GM18517 (cell line): ENCODE measurements at regions not wholly inside any gene's neighbourhood (a gene's known extent, or its start where the extent isn't known, plus 50 kb on each side); places are given as distances from the start of the nearest gene placed in this dataset.
"Not testable (repeated sequence)": the region's sequence is repeated elsewhere in the genome, so short reads cannot be mapped to it uniquely, and the experiment has no call there.

ENCODE experiments used
- ATAC-seq: cut with Tn5 transposase; IDR thresholded peaks from one replicate; pipeline ENCODE4 v1.9.1; 2021; ENCODE audit warnings: mild to moderate bottlenecking, moderate library complexity; ENCODE audit not compliant: unreplicated experiment

GRCh38 chr12:38157933-38158401 is 158.6 kb upstream of the ALG10B start:
- ATAC-seq = no peak

DNA sequence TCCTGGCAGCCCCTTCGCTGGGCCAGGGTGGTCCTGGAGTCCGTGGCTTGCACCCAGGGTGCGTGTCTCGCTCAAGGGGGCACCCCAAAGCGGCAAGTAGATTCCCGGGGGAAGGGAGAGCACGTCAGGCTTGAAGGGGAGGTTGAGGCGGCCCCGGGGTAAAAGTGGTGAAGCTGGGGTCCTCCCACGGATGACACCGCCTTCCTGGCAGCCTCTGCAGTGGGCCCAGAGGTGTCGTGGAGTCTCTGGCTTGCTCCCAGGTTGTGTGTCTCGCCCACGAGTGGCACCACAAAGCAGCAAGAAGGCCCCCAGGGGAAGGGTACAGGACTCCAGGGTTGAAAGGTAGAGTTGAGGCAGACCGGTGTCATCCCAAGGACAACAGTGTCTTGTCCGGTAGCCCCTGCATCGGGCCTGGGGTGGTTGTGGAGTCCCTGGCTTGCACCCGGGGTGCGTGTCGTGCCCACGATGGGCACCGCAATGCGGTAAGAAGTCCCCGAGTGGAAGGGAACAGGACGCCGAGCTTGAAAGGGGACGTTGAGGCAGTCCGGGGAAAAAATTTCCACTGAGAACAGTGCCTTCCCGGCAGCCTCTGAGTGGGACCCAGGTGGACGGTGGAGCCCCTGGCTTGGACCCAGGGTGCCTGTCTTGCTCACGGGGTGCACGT is 158.0 kb upstream of the ALG10B start:
- no peak for ATAC-seq

- ATAC-seq = no peak
Observed at GRCh38 chr12:38159092-38159551, 157.5 kb upstream of the ALG10B start.

DNA sequence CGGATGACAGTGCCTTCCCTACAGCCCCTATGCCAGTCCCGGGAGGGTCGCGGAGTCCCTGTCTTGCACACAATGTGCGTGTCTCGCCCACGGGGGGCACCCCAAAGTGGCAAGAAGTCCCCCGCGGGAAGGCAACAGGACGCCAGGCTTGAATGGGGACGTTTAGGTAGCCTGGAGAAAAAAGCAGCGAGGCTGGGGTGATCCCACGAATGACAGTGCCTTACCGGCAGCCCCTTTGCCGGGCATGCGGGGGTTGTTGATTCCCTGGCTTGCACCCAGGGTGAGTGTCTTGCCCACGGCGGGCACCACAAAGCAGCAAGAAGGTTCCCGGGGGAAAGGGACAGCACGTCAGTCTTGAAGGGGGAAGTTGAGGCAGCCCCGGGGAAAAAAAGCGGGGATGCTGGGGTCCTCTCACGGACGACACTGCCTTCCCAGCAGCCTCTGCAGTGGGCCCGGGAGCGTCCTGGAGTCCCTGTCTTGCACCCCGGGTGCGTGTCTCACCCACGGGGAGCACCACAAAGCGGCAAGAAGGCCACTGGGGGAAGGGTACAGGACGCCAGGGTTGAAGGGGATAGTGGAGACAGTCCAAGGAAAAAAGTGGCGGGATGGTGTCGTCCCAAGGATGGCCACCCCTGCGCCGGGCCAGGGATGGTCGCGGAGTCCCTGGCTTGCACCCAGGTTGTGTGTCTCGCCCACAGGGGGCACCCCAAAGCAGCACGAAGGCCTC is 156.8 kb upstream of the ALG10B start:
- ATAC-seq = no peak

- ATAC-seq = no peak
Observed at GRCh38 chr12:38160318-38161122, 156.1 kb upstream of the ALG10B start.

GRCh38 chr12:38161123-38162000 is 155.2 kb upstream of the ALG10B start:
- ATAC-seq = no peak

GRCh38 chr12:38162013-38162412 is 154.6 kb upstream of the ALG10B start:
- no peak for ATAC-seq

DNA sequence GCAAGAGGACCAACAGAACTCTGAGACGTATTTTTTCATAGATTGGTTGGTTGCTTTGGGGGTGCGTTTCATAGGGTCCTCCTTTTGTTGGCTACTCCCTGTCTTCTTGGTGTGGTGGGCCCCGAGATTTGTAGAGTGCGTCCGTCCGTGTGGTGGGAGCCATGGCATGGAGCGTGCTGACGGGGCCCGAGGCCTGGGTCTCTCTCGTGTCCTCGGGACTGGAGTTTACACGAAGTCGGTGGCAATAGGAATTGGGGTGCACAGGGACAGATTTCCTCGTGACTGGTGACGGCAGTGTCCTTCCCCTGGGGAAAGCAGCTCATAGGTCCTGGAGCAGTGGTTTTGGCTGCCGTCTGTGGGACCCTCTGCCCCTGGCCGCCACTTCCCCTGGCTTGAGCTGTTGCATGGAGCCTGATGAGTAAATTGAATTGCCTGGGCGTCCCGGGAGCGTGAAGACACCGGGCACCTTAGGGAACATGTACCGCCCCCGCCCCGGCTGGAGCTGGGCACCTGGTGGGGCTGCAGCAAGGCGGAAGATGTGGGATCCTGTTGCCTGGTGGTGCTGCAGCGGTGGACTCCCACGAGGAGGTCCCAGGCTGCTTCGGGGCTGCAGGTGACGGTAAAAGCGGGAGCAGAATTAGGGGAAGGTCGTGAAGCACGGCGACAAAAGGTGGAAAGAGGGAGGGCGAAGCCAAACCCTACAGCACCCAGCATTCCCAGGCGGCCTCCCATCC is 153.7 kb upstream of the ALG10B start:
- no peak for ATAC-seq

DNA sequence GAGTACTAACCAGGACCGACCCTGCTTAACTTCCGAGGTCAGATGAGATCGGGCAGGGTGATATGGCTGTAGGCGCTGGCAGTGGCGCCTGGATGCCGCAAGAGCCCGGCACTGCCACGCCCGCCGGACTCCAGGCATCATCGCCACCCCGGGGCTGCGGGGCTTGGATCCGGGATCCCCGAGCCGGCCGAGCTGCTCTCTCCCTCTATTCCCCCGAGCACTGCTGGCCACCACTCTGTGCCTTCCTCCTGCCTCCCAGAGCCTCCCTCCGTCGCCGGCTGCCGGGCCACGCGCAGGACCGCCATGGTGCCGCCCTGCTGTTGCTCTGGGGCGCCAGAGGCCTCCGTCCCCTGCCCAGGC is 153.2 kb upstream of the ALG10B start:
- no peak for ATAC-seq

- ATAC-seq = no peak
Observed at GRCh38 chr12:38166225-38166624, 150.3 kb upstream of the ALG10B start.

DNA sequence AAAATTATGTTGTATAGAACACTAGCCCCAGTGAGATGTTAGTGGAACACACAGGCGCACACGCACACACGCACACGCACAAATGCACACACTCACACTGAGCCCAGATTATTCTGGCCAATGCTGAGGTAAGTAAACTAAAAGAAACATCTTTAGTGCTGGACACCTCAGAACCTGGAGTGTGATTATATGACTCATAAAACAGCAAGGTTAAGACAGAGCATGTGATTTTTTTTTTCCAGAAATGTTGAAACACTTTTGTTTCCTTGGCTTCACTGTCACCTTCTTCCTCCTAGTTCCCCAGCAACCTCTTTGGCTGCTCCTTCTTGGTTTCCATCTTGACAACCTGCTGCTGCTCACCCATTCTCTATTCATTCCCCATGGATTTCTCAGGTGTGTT is 141.0 kb upstream of the ALG10B start:
- no peak for ATAC-seq

- not testable (repeated sequence) for ATAC-seq
Observed at GRCh38 chr12:38183617-38184016, 133.0 kb upstream of the ALG10B start.

- ATAC-seq = not testable (repeated sequence)
Observed at GRCh38 chr12:38197286-38197685, 119.3 kb upstream of the ALG10B start.

- ATAC-seq = no peak
Observed at GRCh38 chr12:38201461-38202276, 114.9 kb upstream of the ALG10B start.

DNA sequence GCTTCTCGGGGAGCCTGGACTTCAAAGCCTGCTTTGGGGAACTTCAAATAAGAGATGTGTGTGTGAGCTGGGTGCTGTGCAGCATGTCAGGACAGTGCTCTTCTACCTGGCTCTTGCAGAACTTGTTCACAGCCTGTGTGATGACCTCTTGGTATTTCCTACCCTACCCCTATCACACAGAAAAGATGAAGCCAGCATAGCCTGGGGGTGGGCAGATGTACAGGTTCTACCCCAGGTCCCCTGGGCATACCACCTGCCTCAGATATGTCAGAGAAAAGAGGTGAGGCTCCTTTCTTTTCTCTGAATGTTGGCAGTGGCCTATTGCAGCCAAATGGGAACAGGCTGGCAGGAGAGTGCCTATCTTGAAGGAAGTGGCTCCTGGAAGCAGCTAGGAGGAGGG is 111.7 kb upstream of the ALG10B start:
- no peak for ATAC-seq

- no peak for ATAC-seq
Observed at GRCh38 chr12:38222011-38222410, 94.6 kb upstream of the ALG10B start.

DNA sequence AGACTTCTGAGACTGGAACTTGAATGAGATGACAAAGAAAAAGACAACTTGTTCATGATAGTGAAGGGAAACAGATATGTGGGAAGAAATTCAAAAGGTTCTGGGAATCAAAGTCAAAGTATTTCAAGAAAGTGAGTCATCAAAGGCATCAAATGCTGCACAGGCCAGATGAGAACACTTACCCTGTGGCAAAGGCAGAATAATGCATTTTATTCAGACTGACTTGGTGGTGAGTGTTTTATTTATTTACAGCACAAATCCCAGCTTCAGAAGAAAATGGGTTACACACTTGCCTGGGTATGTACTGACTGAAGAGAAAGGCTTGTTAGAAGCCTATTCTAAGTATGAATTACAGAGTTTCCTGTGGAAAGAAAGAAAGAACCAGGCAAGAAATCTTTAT is 78.2 kb upstream of the ALG10B start:
- ATAC-seq = not testable (repeated sequence)

DNA sequence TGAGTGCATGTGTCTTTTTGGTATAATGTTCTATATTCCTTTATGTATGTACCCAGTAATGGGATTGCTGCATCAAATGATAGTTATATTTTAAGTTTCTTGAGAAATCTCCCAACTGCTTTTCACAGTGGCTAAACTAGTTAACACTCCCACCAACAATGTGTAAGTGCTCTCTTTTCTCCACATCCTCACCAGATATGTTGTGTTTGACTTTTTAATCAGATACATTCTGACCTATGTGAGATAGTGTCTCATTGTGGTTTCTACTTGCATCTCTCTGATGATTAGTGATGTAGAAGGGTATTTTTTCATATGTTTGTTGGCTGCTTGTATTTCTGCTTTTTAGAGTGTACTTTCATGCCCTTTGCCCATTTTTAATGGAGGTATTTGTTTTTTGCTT is 62.8 kb upstream of the ALG10B start:
- ATAC-seq = no peak

DNA sequence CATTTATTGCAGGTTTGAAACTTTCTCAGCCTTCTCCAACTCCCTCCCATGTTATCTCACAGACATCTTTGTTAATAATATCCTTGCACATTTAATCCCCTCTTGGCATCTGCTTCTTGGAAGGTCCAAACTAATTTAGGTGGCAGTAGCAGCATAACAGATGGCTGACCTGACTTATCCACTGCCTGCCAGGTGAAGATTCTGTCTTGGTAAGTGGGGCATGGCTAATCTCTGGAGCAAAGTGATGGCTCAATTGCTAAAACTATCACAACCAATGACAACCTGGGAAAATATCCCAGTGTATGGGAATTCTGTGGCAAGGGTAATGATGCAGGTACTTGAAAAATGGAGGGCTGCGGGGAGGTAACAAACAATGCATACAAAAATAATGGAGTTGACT is 58.2 kb upstream of the ALG10B start:
- no peak for ATAC-seq
